ENCODE measurements at regions not wholly inside any gene's neighbourhood (a gene's known extent, or its start where the extent isn't known, plus 50 kb on each side); places are given as distances from the start of the nearest gene placed in this dataset.

- Mint-ChIP-seq H3K4me1 (peaks cover 2% of the 10 kb centered on the region), H3K27me3 (peaks cover 32% of the 10 kb centered on the region), H3K9me3 (no peaks in the 10 kb centered on the region), H3K27ac (no peak overlapping the region), H3K36me3 (peaks cover 1% of the 10 kb centered on the region), H3K4me3 (no peak overlapping the region)
- no peak for DNase-seq
Observed at GRCh38 chr4:146022541-146022940, 83.9 kb upstream of the ZNF827 start.

GRCh38 chr4:146018247-146018646 is 79.6 kb upstream of the ZNF827 start:
- H3K27ac Mint-ChIP-seq = no peak overlapping the region
- DNase-seq = no peak
- H3K4me3 Mint-ChIP-seq = no peak overlapping the region
- peaks cover 1% of the 10 kb centered on the region for H3K36me3 Mint-ChIP-seq
- no peaks in the 10 kb centered on the region for H3K9me3 Mint-ChIP-seq
- H3K4me1 Mint-ChIP-seq = no peaks in the 10 kb centered on the region
- H3K27me3 Mint-ChIP-seq = peaks cover 23% of the 10 kb centered on the region

GRCh38 chr4:146004730-146005129 is 66.1 kb upstream of the ZNF827 start:
- Mint-ChIP-seq H3K36me3 (no peaks in the 10 kb centered on the region), H3K27ac (no peak overlapping the region), H3K27me3 (peaks cover 11% of the 10 kb centered on the region), H3K4me3 (no peak overlapping the region), H3K4me1 (peaks cover 3% of the 10 kb centered on the region), H3K9me3 (peaks cover 10% of the 10 kb centered on the region)
- DNase-seq = no peak

GRCh38 chr4:145988628-145989027 is 50.0 kb upstream of the ZNF827 start:
- Mint-ChIP-seq H3K36me3 (no peaks in the 10 kb centered on the region), H3K27ac (no peak overlapping the region), H3K27me3 (no peaks in the 10 kb centered on the region), H3K4me3 (no peak overlapping the region), H3K4me1 (no peaks in the 10 kb centered on the region), H3K9me3 (peaks cover 3% of the 10 kb centered on the region)
- no peak for DNase-seq
